Liver (tissue), 3 donors: ENCODE measurements at regions not wholly inside any gene's neighbourhood (a gene's known extent, or its start where the extent isn't known, plus 50 kb on each side); places are given as distances from the start of the nearest gene placed in this dataset.

Experiments used
- JUND ChIP-seq, 2 donors: IDR thresholded peaks; 2 replicates each; pipeline ENCODE4 v1.6.1; 2016; ENCODE audit warnings: antibody characterized with exemption in 2 of 2
- NR2F2 ChIP-seq: IDR thresholded peaks from 2 replicates; pipeline ENCODE4 v1.6.1; 2016; ENCODE audit warnings: antibody characterized with exemption
- RAD21 ChIP-seq, 2 donors: IDR thresholded peaks; 2 replicates each; pipeline ENCODE4 v1.6.1; 2016; ENCODE audit warnings: antibody characterized with exemption in 2 of 2, mild to moderate bottlenecking in 2 of 2
- RXRA ChIP-seq, 2 donors: IDR thresholded peaks; 2 replicates each; pipeline ENCODE4 v1.6.1; 2017 to 2018; ENCODE audit warnings: antibody characterized with exemption in 2 of 2, mild to moderate bottlenecking in 1 of 2
- SP1 ChIP-seq: IDR thresholded peaks from 2 replicates; pipeline ENCODE4 v1.6.1; 2018; ENCODE audit warnings: antibody characterized with exemption, mild to moderate bottlenecking
- TAF1 ChIP-seq: conservative IDR thresholded peaks from 2 replicates; pipeline ENCODE4 v1.6.1; 2016; ENCODE audit warnings: antibody characterized with exemption, mild to moderate bottlenecking
- TF ChIP-seq, protein P1 (sequence below): fragments of 150-350 bp; IDR thresholded peaks from 2 replicates; pipeline ENCODE4 v1.5.1; 2017; ENCODE audit warnings: improper control_type of control experiment, low read depth, low read length; ENCODE audit not compliant: missing input control
- TF ChIP-seq, protein P2 (sequence below): IDR thresholded peaks from 2 replicates; pipeline ENCODE4 v1.6.1; 2016; ENCODE audit warnings: antibody characterized with exemption, mild to moderate bottlenecking
- TF ChIP-seq, protein P3 (sequence below): IDR thresholded peaks from 2 replicates; pipeline ENCODE4 v1.6.1; 2016; ENCODE audit warnings: antibody characterized with exemption
- TF ChIP-seq, protein P4 (sequence below): IDR thresholded peaks from 2 replicates; pipeline ENCODE4 v1.6.1; 2016; ENCODE audit warnings: antibody characterized with exemption
- donor health status: healthy.
- donor health status: healthy.

DNA sequence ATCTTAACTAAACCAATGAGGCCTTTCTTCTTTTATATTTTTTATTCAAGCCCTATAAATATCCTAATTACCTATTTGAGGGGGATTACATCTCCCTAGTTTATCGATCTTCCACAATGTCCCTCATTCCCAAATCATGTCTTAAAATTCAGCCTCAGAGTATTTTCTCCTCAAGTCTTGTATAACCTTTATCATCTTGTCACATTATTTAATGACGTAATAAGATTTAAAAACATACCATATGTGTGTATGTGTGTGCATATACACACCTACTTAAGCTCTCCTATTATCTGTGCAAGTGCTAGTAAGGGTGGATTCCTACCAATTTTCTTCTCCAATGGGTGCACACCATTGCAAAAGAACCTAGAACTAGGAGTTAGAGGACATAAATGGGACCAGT is 421.1 kb downstream of the FIGN start:
- TF ChIP-seq, protein P1, sequence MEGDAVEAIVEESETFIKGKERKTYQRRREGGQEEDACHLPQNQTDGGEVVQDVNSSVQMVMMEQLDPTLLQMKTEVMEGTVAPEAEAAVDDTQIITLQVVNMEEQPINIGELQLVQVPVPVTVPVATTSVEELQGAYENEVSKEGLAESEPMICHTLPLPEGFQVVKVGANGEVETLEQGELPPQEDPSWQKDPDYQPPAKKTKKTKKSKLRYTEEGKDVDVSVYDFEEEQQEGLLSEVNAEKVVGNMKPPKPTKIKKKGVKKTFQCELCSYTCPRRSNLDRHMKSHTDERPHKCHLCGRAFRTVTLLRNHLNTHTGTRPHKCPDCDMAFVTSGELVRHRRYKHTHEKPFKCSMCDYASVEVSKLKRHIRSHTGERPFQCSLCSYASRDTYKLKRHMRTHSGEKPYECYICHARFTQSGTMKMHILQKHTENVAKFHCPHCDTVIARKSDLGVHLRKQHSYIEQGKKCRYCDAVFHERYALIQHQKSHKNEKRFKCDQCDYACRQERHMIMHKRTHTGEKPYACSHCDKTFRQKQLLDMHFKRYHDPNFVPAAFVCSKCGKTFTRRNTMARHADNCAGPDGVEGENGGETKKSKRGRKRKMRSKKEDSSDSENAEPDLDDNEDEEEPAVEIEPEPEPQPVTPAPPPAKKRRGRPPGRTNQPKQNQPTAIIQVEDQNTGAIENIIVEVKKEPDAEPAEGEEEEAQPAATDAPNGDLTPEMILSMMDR, result no peak
- TF ChIP-seq, protein P2, sequence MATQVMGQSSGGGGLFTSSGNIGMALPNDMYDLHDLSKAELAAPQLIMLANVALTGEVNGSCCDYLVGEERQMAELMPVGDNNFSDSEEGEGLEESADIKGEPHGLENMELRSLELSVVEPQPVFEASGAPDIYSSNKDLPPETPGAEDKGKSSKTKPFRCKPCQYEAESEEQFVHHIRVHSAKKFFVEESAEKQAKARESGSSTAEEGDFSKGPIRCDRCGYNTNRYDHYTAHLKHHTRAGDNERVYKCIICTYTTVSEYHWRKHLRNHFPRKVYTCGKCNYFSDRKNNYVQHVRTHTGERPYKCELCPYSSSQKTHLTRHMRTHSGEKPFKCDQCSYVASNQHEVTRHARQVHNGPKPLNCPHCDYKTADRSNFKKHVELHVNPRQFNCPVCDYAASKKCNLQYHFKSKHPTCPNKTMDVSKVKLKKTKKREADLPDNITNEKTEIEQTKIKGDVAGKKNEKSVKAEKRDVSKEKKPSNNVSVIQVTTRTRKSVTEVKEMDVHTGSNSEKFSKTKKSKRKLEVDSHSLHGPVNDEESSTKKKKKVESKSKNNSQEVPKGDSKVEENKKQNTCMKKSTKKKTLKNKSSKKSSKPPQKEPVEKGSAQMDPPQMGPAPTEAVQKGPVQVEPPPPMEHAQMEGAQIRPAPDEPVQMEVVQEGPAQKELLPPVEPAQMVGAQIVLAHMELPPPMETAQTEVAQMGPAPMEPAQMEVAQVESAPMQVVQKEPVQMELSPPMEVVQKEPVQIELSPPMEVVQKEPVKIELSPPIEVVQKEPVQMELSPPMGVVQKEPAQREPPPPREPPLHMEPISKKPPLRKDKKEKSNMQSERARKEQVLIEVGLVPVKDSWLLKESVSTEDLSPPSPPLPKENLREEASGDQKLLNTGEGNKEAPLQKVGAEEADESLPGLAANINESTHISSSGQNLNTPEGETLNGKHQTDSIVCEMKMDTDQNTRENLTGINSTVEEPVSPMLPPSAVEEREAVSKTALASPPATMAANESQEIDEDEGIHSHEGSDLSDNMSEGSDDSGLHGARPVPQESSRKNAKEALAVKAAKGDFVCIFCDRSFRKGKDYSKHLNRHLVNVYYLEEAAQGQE, result no peak
- no peak for TF ChIP-seq JUND (IDR thresholded peaks at IDR 0.05)
- no peak for TF ChIP-seq NR2F2
- TF ChIP-seq, protein P3, sequence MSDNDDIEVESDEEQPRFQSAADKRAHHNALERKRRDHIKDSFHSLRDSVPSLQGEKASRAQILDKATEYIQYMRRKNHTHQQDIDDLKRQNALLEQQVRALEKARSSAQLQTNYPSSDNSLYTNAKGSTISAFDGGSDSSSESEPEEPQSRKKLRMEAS, result no peak
- no peak for TF ChIP-seq RAD21 (IDR thresholded peaks at IDR 0.05)
- TF ChIP-seq TAF1, result no peak
- TF ChIP-seq, protein P4, sequence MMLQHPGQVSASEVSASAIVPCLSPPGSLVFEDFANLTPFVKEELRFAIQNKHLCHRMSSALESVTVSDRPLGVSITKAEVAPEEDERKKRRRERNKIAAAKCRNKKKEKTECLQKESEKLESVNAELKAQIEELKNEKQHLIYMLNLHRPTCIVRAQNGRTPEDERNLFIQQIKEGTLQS, result no peak
- no peak for TF ChIP-seq SP1
- no peak for TF ChIP-seq RXRA (IDR thresholded peaks at IDR 0.05)
